ENCODE measurements at regions not wholly inside any gene's neighbourhood (a gene's known extent, or its start where the extent isn't known, plus 50 kb on each side); places are given as distances from the start of the nearest gene placed in this dataset.

DNA sequence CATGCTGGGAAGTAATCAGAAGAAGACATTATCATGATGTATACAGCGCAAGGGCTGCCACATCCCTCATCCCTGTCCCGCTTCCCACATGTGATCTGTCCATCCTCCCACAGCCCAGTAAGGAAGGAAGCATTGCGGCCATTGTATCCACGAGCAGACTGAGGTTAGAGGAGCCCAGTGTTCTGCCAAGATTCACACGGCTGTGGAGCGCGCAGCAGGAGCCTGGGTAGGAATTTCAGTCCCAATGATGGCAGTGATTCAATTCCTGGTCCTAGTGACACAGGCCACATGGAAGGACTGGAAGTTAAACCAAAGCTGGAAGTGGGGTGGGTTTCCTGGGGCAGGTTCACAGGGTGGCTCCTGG is 89.2 kb downstream of the RTL6 start:
- TF ChIP-seq, protein P1, sequence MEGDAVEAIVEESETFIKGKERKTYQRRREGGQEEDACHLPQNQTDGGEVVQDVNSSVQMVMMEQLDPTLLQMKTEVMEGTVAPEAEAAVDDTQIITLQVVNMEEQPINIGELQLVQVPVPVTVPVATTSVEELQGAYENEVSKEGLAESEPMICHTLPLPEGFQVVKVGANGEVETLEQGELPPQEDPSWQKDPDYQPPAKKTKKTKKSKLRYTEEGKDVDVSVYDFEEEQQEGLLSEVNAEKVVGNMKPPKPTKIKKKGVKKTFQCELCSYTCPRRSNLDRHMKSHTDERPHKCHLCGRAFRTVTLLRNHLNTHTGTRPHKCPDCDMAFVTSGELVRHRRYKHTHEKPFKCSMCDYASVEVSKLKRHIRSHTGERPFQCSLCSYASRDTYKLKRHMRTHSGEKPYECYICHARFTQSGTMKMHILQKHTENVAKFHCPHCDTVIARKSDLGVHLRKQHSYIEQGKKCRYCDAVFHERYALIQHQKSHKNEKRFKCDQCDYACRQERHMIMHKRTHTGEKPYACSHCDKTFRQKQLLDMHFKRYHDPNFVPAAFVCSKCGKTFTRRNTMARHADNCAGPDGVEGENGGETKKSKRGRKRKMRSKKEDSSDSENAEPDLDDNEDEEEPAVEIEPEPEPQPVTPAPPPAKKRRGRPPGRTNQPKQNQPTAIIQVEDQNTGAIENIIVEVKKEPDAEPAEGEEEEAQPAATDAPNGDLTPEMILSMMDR (IDR thresholded peaks at IDR 0.05): no peak
- no peak for TF ChIP-seq EZH2 (IDR thresholded peaks at IDR 0.05)

Measured in neural progenitor cell (in vitro differentiated cells).